GM10266 (cell line): ENCODE measurements at regions not wholly inside any gene's neighbourhood (a gene's known extent, or its start where the extent isn't known, plus 50 kb on each side); places are given as distances from the start of the nearest gene placed in this dataset.
"Not testable (repeated sequence)": the region's sequence is repeated elsewhere in the genome, so short reads cannot be mapped to it uniquely, and the experiment has no call there.

ENCODE experiments used
- DNase-seq: peaks from one replicate; pipeline ENCODE4 v3.0.0; 2012; ENCODE audit errors: extremely low spot score
- CTCF ChIP-seq: IDR thresholded peaks from 2 replicates; pipeline ENCODE4 v1.5.1; 2012; ENCODE audit warnings: mild to moderate bottlenecking, low read depth; ENCODE audit not compliant: control insufficient read depth, insufficient read depth; ENCODE audit errors: missing control alignments

DNA sequence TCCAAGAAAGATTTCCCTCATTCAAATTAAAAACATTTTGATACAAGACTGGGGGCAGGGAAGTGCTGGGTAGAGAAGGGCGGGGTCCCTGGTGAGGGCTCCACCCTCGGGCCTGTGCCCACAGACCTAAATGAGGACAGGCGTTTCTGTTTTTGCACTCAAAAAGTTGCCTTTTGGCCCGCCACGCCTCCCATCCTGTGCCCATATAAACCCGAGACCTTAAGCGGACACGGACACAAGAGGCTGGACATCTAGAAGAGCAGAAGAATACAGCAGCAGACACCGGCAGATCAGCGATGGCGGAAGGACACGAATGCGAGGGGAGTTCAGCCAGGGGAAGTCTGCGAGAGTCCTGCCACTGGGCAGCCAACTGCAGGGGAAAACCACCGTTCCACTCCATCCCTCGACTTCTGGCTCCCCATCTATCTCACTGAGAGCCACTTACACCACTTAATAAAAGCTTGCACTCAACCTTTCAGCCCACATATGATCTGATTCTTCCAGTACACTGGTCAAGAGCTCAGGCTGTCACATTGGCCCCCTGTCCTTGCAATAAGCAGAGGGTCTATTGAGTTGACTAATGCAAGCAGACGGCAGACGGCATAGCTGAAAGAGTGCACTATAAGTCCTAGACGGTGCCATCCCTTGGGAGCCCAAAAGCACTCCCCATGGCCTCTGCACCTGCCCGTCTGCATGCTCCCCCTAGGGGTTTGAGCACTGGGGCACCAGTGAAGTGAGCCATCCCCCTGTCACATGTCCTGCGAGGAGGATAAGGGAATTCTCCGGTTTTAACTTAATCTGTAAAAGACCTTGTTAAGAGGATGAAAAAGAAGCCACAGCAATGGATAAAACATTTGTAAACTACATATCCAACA is 181.8 kb upstream of the PRSS1 start:
- no peak for DNase-seq

GRCh38 chr7:142566271-142566670 is 183.0 kb upstream of the PRSS1 start:
- no peak for DNase-seq

More for the DNA sequence above, 181.8 kb upstream of the PRSS1 start:
- TF ChIP-seq CTCF = no peak

DNA sequence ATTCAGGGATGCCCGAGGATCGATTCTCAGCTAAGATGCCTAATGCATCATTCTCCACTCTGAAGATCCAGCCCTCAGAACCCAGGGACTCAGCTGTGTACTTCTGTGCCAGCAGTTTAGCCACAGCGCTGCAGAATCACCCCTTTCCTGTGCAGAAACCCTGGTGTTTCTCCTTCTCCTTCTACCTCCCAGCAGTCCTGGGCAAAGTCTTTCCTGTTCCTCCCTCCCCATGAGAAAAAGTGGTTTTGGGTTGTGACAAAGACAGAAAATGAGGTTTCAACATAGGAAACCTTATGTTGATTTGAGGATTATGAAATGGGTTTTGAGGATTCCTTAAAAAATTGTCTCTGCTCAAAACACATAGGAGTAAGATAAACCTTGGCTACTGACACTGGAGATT is 185.1 kb upstream of the PRSS1 start:
- DNase-seq = not testable (repeated sequence)

More at GRCh38 chr7:142566271-142566670, 183.0 kb upstream of the PRSS1 start:
- no peak for TF ChIP-seq CTCF

GRCh38 chr7:142563470-142563869 is 185.8 kb upstream of the PRSS1 start:
- TF ChIP-seq CTCF = no peak
- DNase-seq = no peak

DNA sequence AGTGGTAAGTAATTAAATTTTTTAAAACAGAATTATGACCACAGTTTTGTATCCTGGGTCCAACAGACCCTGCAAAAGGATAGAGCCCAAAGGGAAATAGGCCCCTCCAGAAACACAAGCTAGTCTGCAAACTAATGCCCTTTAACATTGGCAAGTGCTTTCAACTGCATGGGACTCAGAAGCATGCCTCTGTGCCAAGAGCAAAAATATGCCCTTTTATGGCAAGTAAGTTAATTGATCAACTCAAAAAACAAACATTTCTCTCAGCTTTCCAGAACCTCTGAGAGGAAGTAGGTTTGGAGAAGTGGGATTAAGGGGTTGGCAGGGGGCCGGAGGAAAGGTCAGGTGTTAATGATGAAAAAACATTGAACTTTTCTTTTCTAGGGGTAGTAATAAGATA is 186.6 kb upstream of the PRSS1 start:
- TF ChIP-seq CTCF = no peak
- no peak for DNase-seq

GRCh38 chr7:142561396-142561795 is 187.9 kb upstream of the PRSS1 start:
- DNase-seq = not testable (repeated sequence)

DNA sequence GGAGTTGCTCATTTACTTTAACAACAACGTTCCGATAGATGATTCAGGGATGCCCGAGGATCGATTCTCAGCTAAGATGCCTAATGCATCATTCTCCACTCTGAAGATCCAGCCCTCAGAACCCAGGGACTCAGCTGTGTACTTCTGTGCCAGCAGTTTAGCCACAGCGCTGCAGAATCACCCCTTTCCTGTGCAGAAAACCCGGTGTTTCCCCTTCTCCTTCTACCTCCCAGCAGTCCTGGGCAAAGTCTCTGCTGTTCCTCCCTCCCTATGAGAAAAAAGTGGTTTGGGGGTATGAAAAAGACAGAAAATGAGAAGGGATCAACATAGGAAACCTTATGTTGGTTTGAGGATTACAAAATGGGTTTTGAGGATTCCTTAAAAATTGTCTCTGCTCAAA is 188.5 kb upstream of the PRSS1 start:
- DNase-seq = not testable (repeated sequence)

DNA sequence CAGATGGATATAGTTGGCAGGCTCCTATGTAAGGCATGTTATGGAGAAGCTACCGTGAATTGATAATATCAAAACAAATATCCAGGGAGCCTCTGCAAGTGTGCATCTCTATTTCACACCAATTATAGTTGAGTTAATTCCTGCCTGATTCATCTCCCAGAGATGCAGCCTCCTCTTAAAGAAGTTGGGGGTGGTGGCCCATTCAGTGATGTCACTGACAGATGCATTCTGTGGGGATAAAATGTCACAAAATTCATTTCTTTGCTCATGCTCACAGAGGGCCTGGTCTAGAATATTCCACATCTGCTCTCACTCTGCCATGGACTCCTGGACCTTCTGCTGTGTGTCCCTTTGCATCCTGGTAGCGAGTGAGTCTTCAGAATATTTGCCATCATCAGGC is 189.1 kb upstream of the PRSS1 start:
- DNase-seq = no peak
- no peak for TF ChIP-seq CTCF

DNA sequence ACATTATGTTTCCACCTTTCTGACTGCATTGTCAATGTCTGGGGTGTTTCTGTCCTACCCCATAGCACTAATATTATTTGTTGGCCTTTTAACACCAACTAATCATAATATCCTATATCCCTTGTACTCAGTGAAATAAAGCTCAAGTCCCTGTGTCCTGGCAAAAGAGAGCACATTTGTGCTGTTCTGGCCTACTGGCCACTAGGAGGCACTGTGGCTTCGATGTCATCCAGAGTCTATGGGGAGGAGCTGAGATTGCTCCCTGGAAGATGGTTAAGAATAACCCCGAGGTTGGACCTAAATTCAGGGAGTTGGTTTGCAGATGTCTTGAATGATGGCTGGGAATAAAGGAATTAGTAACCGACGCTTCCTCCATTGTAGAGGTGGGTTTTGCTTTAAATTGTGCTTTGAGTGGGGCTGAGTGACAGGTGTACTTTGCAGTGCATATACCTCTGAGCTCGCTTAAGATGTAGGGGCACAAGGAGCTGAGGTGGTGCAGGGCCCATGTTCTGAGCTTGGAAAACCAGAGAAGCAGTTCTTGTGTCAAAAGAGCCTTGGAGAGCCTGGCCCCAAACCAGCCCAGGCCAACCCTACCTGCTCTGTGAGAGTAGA is 191.2 kb upstream of the PRSS1 start:
- peak; percentile 92 for TF ChIP-seq CTCF
- DNase-seq = peak; percentile 63
